ENCODE measurements at regions not wholly inside any gene's neighbourhood (a gene's known extent, or its start where the extent isn't known, plus 50 kb on each side); places are given as distances from the start of the nearest gene placed in this dataset.
A peak's percentile ranks its signal among the peaks of the same experiment; 100 is the strongest.

DNA sequence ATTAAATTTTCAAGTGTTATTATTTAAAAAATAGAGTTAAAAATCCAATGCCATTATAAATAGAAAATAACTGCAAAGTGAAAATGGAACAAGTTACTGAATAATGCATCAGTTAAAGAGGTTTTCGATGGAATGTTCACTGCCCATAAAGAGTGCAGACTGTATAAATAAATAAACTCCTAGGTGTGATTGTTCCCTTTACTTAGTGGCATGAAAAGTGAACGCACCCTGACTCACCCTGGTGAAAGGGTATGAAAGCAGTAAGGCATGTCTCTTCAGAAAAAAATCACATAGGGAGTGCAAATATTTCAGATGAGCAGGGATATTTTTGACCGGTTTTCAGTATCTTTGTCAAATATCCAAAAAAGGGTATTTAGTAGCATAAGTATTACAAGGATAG, 387.8 kb downstream of the DCAF12L2 start:
- no peaks in the 10 kb centered on the region for H3K9me3 ChIP-seq (ENCODE audit: control insufficient read depth, insufficient read depth, low read depth, low read length)
- H3K36me3 ChIP-seq (ENCODE audit: control insufficient read depth, insufficient read depth, low read length), result no peaks in the 10 kb centered on the region
- H3K4me3 ChIP-seq (ENCODE audit: low read depth, low read length), result no peak overlapping the region
- no peaks in the 10 kb centered on the region for H3K27me3 ChIP-seq (ENCODE audit: control insufficient read depth, insufficient read depth, low read length)
- no peak overlapping the region for H3K27ac ChIP-seq (ENCODE audit: low read depth, low read length)
- peak overlapping the region; percentile 40 for H3K9ac ChIP-seq (ENCODE audit: low read length)
- H3K4me1 ChIP-seq (ENCODE audit: control insufficient read depth, insufficient read depth, low read length), result peaks cover 40% of the 10 kb centered on the region

GRCh38 chrX:125782184-125782583, 383.9 kb downstream of the DCAF12L2 start:
- H3K9me3 ChIP-seq (ENCODE audit: control insufficient read depth, insufficient read depth, low read depth, low read length), result peaks cover 5% of the 10 kb centered on the region; the same call in 1 of the 2 replicates
- no peaks in the 10 kb centered on the region; the same call in 1 of the 2 replicates for H3K27me3 ChIP-seq (ENCODE audit: control insufficient read depth, insufficient read depth, low read length)
- peaks cover 44% of the 10 kb centered on the region for H3K4me1 ChIP-seq (ENCODE audit: control insufficient read depth, insufficient read depth, low read length)
- H3K4me3 ChIP-seq (ENCODE audit: low read depth, low read length), result no peak overlapping the region
- H3K36me3 ChIP-seq (ENCODE audit: control insufficient read depth, insufficient read depth, low read length), result no peaks in the 10 kb centered on the region
- H3K27ac ChIP-seq (ENCODE audit: low read depth, low read length), result peak overlapping the region; percentile 77
- H3K9ac ChIP-seq (ENCODE audit: low read length), result peak overlapping the region; percentile 42

DNA sequence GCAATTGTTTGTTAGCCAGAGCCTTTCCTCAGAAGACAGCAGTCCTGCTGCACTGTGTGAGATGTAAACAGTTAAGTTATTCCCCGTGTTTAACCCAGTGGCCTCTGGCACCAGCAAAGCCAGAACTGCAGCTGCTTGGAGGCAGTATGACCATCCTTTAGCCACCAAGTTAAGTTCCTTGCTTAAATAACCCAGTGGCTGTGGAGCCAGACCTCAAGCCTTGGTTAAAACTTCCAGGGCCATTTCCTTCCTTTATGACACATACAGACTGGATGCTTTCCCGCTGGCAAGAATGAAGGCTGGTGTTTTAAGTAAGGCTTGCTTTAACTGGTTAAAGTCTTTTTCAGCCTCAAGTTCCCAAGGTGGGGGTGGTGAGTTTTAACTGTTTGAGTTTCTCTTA, 379.8 kb downstream of the DCAF12L2 start:
- peaks cover 19% of the 10 kb centered on the region for H3K4me1 ChIP-seq (ENCODE audit: control insufficient read depth, insufficient read depth, low read length)
- no peak overlapping the region for H3K27ac ChIP-seq (ENCODE audit: low read depth, low read length)
- no peaks in the 10 kb centered on the region for H3K36me3 ChIP-seq (ENCODE audit: control insufficient read depth, insufficient read depth, low read length)

GRCh38 chrX:125791787-125792186, 374.3 kb downstream of the DCAF12L2 start:
- Histone ChIP-seq H3K4me1 (ENCODE audit: control insufficient read depth, insufficient read depth, low read length) (no peaks in the 10 kb centered on the region), H3K27ac (ENCODE audit: low read depth, low read length) (no peak overlapping the region), H3K9ac (ENCODE audit: low read length) (no peak overlapping the region), H3K27me3 (ENCODE audit: control insufficient read depth, insufficient read depth, low read length) (no peaks in the 10 kb centered on the region), H3K9me3 (ENCODE audit: control insufficient read depth, insufficient read depth, low read depth, low read length) (peaks cover 12% of the 10 kb centered on the region), H3K36me3 (ENCODE audit: control insufficient read depth, insufficient read depth, low read length) (no peaks in the 10 kb centered on the region), H3K4me3 (ENCODE audit: low read depth, low read length) (no peak overlapping the region)

More for the DNA sequence above, 379.8 kb downstream of the DCAF12L2 start:
- no peak overlapping the region for H3K9ac ChIP-seq (ENCODE audit: low read length)
- peaks cover 17% of the 10 kb centered on the region for H3K9me3 ChIP-seq (ENCODE audit: control insufficient read depth, insufficient read depth, low read depth, low read length)
- no peaks in the 10 kb centered on the region; the same call in 1 of the 2 replicates for H3K27me3 ChIP-seq (ENCODE audit: control insufficient read depth, insufficient read depth, low read length)
- H3K4me3 ChIP-seq (ENCODE audit: low read depth, low read length), result no peak overlapping the region

DNA sequence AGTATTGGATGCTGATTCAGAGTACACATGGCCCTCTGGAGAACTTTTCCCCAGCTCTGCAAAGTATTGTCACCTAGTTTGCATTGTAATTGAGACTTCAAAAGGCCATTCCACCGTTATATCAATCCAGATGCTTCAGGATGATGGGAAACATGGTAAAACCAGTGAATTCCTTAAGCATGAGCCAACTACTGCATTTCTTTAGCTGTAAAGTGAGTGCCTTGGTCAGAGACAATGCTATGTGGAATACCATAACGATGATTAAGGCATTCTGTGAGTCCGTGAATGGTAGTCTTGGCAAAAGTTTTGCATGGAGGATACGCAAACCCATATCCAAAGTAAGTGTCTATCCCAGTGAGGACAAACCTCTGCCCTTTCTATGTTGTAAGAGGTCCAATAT, 355.2 kb downstream of the DCAF12L2 start:
- no peak overlapping the region for H3K27ac ChIP-seq (ENCODE audit: low read depth, low read length)
- no peaks in the 10 kb centered on the region; the same call in 1 of the 2 replicates for H3K27me3 ChIP-seq (ENCODE audit: control insufficient read depth, insufficient read depth, low read length)
- no peaks in the 10 kb centered on the region for H3K36me3 ChIP-seq (ENCODE audit: control insufficient read depth, insufficient read depth, low read length)
- H3K4me3 ChIP-seq (ENCODE audit: low read depth, low read length), result no peak overlapping the region
- H3K9me3 ChIP-seq (ENCODE audit: control insufficient read depth, insufficient read depth, low read depth, low read length), result no peaks in the 10 kb centered on the region
- no peaks in the 10 kb centered on the region for H3K4me1 ChIP-seq (ENCODE audit: control insufficient read depth, insufficient read depth, low read length)
- no peak overlapping the region for H3K9ac ChIP-seq (ENCODE audit: low read length)

GRCh38 chrX:125826080-125826479, 340.0 kb downstream of the DCAF12L2 start:
- Histone ChIP-seq H3K36me3 (ENCODE audit: control insufficient read depth, insufficient read depth, low read length) (no peaks in the 10 kb centered on the region), H3K27ac (ENCODE audit: low read depth, low read length) (no peak overlapping the region), H3K4me3 (ENCODE audit: low read depth, low read length) (no peak overlapping the region), H3K9ac (ENCODE audit: low read length) (no peak overlapping the region), H3K9me3 (ENCODE audit: control insufficient read depth, insufficient read depth, low read depth, low read length) (peaks cover 22% of the 10 kb centered on the region), H3K4me1 (ENCODE audit: control insufficient read depth, insufficient read depth, low read length) (peaks cover 5% of the 10 kb centered on the region; the same call in 1 of the 2 replicates), H3K27me3 (ENCODE audit: control insufficient read depth, insufficient read depth, low read length) (no peaks in the 10 kb centered on the region)

DNA sequence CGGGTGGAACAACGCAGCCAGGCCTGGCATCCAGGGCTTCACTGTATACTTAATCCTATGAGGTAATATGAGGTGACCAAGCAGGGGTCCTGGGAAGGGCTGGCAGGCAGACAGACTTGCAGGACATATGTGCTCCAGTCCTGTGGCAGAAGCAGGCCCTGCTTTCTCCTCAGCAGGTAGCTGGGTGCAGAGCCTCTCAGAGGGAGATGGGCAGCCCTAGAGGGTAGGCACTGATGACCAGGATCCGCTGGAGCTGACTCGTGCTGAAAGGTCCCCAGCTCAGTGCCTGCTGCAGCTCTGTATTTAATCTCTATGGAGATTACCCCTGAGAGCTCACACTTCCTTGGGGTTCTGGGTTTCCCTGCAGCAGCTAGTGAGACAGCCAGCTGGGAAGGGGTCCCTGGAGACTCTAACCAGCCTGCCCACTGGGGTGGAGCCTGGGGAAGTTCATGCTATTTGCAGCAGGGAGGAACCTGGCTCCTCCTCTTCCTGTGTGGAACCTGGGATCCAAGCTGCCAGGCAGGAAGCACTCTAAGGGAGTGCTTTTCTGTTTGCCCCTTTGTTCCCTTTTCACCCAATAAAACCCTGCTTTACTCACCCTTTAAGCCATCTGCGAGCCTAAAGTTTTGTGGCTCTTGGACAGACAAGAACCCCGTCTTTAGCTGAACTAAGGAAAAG, 339.2 kb downstream of the DCAF12L2 start:
- Histone ChIP-seq H3K36me3 (ENCODE audit: control insufficient read depth, insufficient read depth, low read length) (no peaks in the 10 kb centered on the region), H3K9ac (ENCODE audit: low read length) (no peak overlapping the region), H3K4me3 (ENCODE audit: low read depth, low read length) (no peak overlapping the region), H3K27me3 (ENCODE audit: control insufficient read depth, insufficient read depth, low read length) (no peaks in the 10 kb centered on the region), H3K9me3 (ENCODE audit: control insufficient read depth, insufficient read depth, low read depth, low read length) (peaks cover 16% of the 10 kb centered on the region), H3K4me1 (ENCODE audit: control insufficient read depth, insufficient read depth, low read length) (peaks cover 5% of the 10 kb centered on the region; the same call in 1 of the 2 replicates), H3K27ac (ENCODE audit: low read depth, low read length) (no peak overlapping the region)

DNA sequence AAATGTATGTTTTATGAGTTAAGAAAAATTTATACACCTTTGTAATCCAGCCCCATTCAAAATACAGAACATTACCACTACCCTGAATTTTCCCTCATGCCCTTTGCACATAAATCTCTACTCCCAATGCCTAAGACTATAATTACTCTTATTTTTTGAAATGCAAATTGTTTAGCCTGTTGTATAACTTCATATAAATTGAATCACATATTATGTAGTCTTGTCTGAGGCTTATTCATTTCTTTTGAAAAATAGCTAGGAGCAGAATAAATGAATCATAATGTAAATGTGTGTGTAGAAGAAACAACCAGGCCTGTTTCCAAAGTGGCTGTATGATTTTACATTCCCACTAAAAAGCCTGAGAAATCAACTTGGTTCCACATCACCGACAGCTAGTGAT, 319.8 kb downstream of the DCAF12L2 start:
- Histone ChIP-seq H3K4me1 (ENCODE audit: control insufficient read depth, insufficient read depth, low read length) (no peaks in the 10 kb centered on the region), H3K9ac (ENCODE audit: low read length) (no peak overlapping the region), H3K9me3 (ENCODE audit: control insufficient read depth, insufficient read depth, low read depth, low read length) (no peaks in the 10 kb centered on the region), H3K4me3 (ENCODE audit: low read depth, low read length) (no peak overlapping the region), H3K36me3 (ENCODE audit: control insufficient read depth, insufficient read depth, low read length) (no peaks in the 10 kb centered on the region), H3K27ac (ENCODE audit: low read depth, low read length) (no peak overlapping the region), H3K27me3 (ENCODE audit: control insufficient read depth, insufficient read depth, low read length) (no peaks in the 10 kb centered on the region)

DNA sequence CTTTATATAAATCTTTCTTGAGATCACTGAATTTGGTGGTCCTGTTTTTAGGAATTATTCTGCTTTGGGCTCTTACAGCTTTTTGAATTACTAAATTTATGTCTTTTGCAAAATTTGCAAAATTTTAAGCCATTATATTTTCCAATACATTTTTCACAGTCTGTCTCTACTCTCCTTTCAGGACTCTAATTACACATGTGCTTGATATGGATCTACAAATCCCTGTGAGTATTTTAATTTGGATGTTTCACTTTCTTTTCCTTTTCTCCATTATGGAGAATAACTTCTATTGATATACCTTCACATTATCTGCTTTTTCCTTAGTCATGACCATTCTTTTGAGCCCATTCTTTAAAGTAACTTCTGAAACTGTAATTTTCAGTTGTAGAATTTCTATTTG, 315.4 kb downstream of the DCAF12L2 start:
- no peaks in the 10 kb centered on the region for H3K9me3 ChIP-seq (ENCODE audit: control insufficient read depth, insufficient read depth, low read depth, low read length)
- no peaks in the 10 kb centered on the region for H3K36me3 ChIP-seq (ENCODE audit: control insufficient read depth, insufficient read depth, low read length)
- no peak overlapping the region for H3K27ac ChIP-seq (ENCODE audit: low read depth, low read length)
- H3K27me3 ChIP-seq (ENCODE audit: control insufficient read depth, insufficient read depth, low read length), result no peaks in the 10 kb centered on the region; the same call in 1 of the 2 replicates
- no peak overlapping the region for H3K4me3 ChIP-seq (ENCODE audit: low read depth, low read length)
- H3K9ac ChIP-seq (ENCODE audit: low read length), result no peak overlapping the region
- no peaks in the 10 kb centered on the region for H3K4me1 ChIP-seq (ENCODE audit: control insufficient read depth, insufficient read depth, low read length)

GRCh38 chrX:125883169-125883568, 282.9 kb downstream of the DCAF12L2 start:
- H3K27ac ChIP-seq (ENCODE audit: low read depth, low read length), result no peak overlapping the region
- no peaks in the 10 kb centered on the region for H3K36me3 ChIP-seq (ENCODE audit: control insufficient read depth, insufficient read depth, low read length)
- H3K27me3 ChIP-seq (ENCODE audit: control insufficient read depth, insufficient read depth, low read length), result no peaks in the 10 kb centered on the region; the same call in 1 of the 2 replicates
- no peaks in the 10 kb centered on the region for H3K4me1 ChIP-seq (ENCODE audit: control insufficient read depth, insufficient read depth, low read length)
- peaks cover 41% of the 10 kb centered on the region for H3K9me3 ChIP-seq (ENCODE audit: control insufficient read depth, insufficient read depth, low read depth, low read length)
- no peak overlapping the region for H3K4me3 ChIP-seq (ENCODE audit: low read depth, low read length)
- H3K9ac ChIP-seq (ENCODE audit: low read length), result no peak overlapping the region

GRCh38 chrX:125894947-125895346, 271.1 kb downstream of the DCAF12L2 start:
- Histone ChIP-seq H3K9me3 (ENCODE audit: control insufficient read depth, insufficient read depth, low read depth, low read length) (0 out of 2 replicates have a peak, but pooled peaks cover 5% of the 10 kb centered on the region), H3K36me3 (ENCODE audit: control insufficient read depth, insufficient read depth, low read length) (no peaks in the 10 kb centered on the region), H3K4me3 (ENCODE audit: low read depth, low read length) (no peak overlapping the region), H3K4me1 (ENCODE audit: control insufficient read depth, insufficient read depth, low read length) (peaks cover 5% of the 10 kb centered on the region; the same call in 1 of the 2 replicates), H3K27ac (ENCODE audit: low read depth, low read length) (no peak overlapping the region), H3K27me3 (ENCODE audit: control insufficient read depth, insufficient read depth, low read length) (no peaks in the 10 kb centered on the region; the same call in 1 of the 2 replicates), H3K9ac (ENCODE audit: low read length) (no peak overlapping the region)
